IPS-18a (cell line): ENCODE measurements at regions not wholly inside any gene's neighbourhood (a gene's known extent, or its start where the extent isn't known, plus 50 kb on each side); places are given as distances from the start of the nearest gene placed in this dataset.
"Not testable (repeated sequence)": the region's sequence is repeated elsewhere in the genome, so short reads cannot be mapped to it uniquely, and the experiment has no call there.

Experiments used
- H3K27ac ChIP-seq: one replicate; pipeline ENCODE4 v1.5.1; 2013; ENCODE audit warnings: low read length
- H3K27me3 ChIP-seq: one replicate; pipeline ENCODE4 v1.6.1; 2013; ENCODE audit warnings: mild to moderate bottlenecking, low read length; ENCODE audit not compliant: control insufficient read depth, insufficient read depth
- H3K36me3 ChIP-seq: one replicate; pipeline ENCODE4 v1.6.1; 2013; ENCODE audit warnings: low read depth, low read length; ENCODE audit not compliant: control insufficient read depth
- H3K4me1 ChIP-seq: one replicate; pipeline ENCODE4 v1.6.1; 2013; ENCODE audit warnings: low read depth, low read length; ENCODE audit not compliant: control insufficient read depth
- H3K4me3 ChIP-seq: one replicate; pipeline ENCODE4 v1.5.1; 2013; ENCODE audit warnings: low read length
- H3K9ac ChIP-seq: one replicate; pipeline ENCODE4 v1.6.1; 2013; ENCODE audit warnings: mild to moderate bottlenecking, low read length, moderate library complexity
- H3K9me3 ChIP-seq: one replicate; pipeline ENCODE4 v1.6.1; 2013; ENCODE audit warnings: low read depth, low read length; ENCODE audit not compliant: control insufficient read depth

DNA sequence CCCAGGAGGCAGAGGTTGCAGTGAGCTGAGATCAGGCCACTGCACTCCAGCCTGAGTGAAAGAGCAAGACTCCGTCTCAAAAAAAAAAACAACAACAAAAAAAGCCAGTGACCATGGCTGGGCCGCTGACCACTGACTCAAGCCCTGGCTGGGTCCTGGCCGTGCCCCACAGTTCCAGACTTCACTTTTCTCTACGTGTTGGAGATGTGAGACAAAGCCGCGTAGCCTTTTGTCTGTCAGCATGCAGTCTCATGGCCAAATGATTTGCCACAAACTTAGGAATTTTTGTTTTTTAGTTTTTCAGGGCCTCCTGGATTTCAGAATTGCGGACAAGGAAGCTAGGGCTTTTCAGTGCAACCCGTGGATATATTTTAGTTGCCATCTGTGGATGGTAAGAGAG is 89.3 kb upstream of the CIBAR2 start:
- Histone ChIP-seq H3K9ac (peak overlapping the region; percentile 16), H3K27ac (peak overlapping the region; percentile 42), H3K36me3 (no peaks in the 10 kb centered on the region), H3K4me1 (peaks cover 19% of the 10 kb centered on the region), H3K4me3 (no peak overlapping the region), H3K9me3 (no peaks in the 10 kb centered on the region), H3K27me3 (no peaks in the 10 kb centered on the region)

DNA sequence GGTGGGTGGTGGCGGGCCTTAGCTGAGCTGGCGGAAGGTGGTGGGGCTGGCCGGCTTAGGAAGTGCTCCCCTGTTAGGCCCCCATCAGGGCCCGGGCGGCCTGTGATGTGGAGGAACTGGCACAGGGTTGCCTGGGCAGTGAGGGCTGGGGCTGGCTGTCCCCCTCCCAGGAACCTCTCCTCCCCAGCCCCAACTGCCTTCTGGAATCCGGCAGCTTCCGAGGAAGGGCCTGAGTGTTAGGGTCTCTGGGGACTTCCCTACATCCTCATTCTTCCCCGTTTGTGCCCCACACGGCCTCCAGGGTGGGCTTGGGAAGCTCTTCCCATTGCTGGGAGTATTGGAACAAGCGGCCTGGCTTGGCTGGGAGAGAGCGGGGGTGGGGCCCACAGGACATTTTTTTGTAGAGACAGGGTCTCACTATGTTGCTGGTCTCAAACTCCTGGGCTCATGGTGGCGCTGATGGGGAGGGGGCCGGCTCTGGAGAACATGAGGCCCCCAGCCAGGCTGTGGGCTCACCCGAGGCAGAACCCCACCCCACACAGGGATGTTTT is 89.9 kb upstream of the CIBAR2 start:
- Histone ChIP-seq H3K4me3 (no peak overlapping the region), H3K4me1 (peaks cover 23% of the 10 kb centered on the region), H3K27ac (peak overlapping the region; percentile 42), H3K36me3 (no peaks in the 10 kb centered on the region), H3K9ac (peak overlapping the region; percentile 16), H3K27me3 (no peaks in the 10 kb centered on the region), H3K9me3 (no peaks in the 10 kb centered on the region)

DNA sequence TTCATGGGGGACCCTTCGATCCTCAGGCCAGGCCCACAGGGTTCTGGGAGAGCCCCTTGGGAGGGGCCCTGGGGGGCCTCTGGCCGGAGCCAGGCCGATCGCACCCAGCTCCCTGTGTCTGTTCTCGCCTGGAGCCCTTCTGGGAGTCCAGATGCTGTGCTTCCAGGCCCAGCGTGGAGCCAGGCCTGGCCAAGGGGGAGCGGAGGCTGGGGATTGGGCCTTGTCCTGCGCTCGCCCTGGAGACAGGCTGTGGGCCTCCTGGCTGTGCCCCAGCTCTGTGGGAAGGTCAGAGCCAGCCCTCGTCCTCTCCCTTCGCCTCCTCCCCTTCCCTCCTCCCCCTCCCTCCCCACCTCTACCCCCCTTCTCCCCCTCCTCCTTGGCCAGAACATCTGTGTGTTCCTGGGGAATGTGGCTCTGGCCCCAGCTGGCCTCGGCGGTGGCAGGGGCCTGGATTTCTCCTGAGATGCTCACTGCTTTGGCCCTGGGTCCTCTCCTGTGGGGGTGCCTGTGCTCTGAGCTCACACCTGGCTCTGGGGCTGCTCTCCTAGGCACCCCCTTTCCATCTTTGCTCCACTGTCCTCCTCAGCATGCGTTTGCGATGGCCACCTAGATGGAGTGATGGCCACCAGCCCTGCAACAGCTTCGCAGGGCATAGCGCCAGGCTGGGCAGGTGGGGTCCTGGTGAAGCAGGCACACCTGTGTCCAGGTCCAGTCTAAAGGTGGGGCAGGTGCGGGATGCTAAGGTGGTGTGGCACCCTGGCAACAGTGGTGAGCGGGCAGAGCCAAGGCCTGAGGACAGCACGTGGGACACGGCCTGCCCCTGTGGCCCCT is 90.6 kb upstream of the CIBAR2 start:
- Histone ChIP-seq H3K27ac (no peak overlapping the region), H3K36me3 (no peaks in the 10 kb centered on the region), H3K27me3 (no peaks in the 10 kb centered on the region), H3K4me1 (peaks cover 30% of the 10 kb centered on the region), H3K9me3 (no peaks in the 10 kb centered on the region), H3K9ac (no peak overlapping the region), H3K4me3 (no peak overlapping the region)

DNA sequence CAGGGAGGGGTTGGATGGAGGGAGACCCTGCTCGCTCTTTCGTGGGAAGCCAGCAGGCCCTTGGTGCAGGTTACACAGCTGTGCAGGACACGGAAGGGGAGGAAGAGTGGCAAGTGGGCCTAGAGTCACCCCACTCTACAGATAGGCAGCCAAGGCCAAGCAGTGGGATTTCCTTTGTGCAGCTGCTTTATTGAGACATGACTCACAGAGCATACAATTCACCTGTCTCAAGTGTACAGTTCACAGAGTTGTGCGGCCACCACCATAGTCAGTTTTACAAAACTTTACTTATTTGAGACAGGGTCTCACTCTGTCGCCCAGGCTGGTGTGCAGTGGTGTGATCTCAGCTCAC is 91.2 kb upstream of the CIBAR2 start:
- no peak overlapping the region for H3K4me3 ChIP-seq
- H3K27me3 ChIP-seq: no peaks in the 10 kb centered on the region
- H3K4me1 ChIP-seq: peaks cover 33% of the 10 kb centered on the region
- H3K9me3 ChIP-seq: no peaks in the 10 kb centered on the region
- no peaks in the 10 kb centered on the region for H3K36me3 ChIP-seq
- H3K9ac ChIP-seq: no peak overlapping the region
- H3K27ac ChIP-seq: no peak overlapping the region

DNA sequence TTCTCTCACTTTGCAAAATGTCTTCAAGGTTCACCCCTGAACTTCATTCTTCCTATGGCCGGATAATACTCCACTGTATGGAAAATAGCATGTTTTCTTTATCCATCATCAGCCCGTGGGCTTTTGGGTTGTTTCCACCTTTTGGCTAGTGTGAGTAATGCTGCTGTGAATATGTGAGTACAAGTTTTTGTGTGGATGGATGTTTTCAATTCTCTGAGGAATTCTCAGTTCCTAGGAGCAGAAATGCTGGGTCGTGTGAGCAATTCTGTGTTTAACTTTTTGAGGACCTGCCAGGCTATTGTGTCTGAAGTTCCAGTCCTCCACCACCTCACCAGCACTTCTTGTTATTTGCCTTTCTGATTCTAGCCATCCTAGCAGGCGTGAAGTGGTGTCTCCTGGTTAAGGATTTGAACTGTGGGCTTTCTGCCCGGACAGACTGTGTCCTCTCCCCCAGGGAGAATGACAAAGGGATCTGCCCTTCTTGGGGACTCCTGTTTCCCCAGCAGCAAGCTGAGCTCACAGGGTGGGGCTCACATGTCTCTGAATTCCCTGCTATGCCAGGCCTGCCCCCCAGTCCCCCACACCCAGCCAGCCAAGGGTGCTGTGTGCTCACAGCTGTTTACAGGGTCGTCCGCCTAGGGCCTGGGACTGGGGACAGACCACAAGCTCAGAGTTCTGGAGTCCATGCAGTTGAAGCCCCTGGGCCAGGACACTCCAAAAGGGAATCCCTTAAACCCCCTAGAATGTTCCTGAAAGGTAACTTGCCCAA is 92.2 kb upstream of the CIBAR2 start:
- no peak overlapping the region for H3K27ac ChIP-seq
- no peaks in the 10 kb centered on the region for H3K36me3 ChIP-seq
- H3K4me3 ChIP-seq: no peak overlapping the region
- no peaks in the 10 kb centered on the region for H3K27me3 ChIP-seq
- peaks cover 33% of the 10 kb centered on the region for H3K4me1 ChIP-seq
- H3K9me3 ChIP-seq: no peaks in the 10 kb centered on the region
- no peak overlapping the region for H3K9ac ChIP-seq

DNA sequence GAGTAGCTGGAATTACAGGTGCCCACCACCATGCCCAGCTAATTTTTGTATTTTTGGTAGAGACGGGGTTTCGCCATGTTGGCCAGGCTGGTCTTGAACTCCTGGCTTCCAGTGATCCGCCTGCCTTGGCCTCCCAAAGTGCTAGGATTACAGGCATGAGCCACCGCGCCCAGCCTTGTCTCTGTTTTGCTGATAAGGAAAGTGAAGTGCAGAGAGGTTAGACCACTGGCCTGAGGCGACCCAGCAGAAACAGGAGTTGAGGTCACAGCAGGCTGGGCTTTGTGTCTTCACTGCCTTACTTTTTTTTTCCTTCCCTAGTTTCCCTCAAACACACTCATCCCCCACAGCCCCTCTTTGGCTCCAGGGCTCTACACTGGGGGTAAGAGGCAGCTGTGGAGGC is 93.0 kb upstream of the CIBAR2 start:
- not testable (repeated sequence) for H3K9me3 ChIP-seq, H3K36me3 ChIP-seq, H3K27me3 ChIP-seq, H3K4me3 ChIP-seq, H3K27ac ChIP-seq, H3K9ac ChIP-seq
- H3K4me1 ChIP-seq: peaks cover 37% of the 10 kb centered on the region

DNA sequence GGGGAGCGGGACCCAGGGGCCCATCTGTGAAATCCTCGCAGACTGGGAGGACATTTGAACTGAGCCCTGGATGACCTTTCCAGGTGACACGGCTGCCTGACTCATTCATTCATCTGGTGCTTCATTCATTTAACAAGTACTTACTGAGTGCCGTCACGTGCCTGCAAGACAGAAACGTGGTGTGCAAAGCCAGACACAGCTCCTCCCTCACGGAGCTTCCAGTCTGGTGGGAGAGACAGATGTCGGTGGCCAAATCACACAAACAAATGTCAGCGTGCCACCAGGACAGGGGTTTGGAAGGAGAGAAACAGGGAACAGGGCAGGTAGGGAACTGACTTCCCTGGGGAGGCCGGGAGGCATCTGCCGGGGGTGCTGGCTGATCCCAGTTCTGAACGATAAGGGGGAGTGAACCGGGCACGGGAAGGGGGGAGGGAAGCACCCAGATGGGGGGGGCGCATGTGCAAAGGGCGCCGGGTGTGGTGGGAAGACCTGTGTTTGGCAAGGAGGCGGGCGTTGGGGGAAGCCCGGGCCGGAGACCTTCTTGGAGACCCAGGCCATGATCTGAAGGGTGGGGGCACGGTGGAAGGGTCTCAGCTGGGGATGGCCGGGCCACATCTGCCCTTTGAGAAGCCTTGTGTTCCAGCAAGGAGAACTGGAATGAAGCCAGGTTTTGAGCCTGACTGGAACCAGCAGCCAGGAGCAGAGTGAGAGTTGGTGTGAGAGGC is 93.6 kb upstream of the CIBAR2 start:
- H3K27ac ChIP-seq: no peak overlapping the region
- no peaks in the 10 kb centered on the region for H3K27me3 ChIP-seq
- H3K36me3 ChIP-seq: no peaks in the 10 kb centered on the region
- no peak overlapping the region for H3K9ac ChIP-seq
- H3K4me3 ChIP-seq: no peak overlapping the region
- peaks cover 37% of the 10 kb centered on the region for H3K4me1 ChIP-seq
- H3K9me3 ChIP-seq: no peaks in the 10 kb centered on the region

DNA sequence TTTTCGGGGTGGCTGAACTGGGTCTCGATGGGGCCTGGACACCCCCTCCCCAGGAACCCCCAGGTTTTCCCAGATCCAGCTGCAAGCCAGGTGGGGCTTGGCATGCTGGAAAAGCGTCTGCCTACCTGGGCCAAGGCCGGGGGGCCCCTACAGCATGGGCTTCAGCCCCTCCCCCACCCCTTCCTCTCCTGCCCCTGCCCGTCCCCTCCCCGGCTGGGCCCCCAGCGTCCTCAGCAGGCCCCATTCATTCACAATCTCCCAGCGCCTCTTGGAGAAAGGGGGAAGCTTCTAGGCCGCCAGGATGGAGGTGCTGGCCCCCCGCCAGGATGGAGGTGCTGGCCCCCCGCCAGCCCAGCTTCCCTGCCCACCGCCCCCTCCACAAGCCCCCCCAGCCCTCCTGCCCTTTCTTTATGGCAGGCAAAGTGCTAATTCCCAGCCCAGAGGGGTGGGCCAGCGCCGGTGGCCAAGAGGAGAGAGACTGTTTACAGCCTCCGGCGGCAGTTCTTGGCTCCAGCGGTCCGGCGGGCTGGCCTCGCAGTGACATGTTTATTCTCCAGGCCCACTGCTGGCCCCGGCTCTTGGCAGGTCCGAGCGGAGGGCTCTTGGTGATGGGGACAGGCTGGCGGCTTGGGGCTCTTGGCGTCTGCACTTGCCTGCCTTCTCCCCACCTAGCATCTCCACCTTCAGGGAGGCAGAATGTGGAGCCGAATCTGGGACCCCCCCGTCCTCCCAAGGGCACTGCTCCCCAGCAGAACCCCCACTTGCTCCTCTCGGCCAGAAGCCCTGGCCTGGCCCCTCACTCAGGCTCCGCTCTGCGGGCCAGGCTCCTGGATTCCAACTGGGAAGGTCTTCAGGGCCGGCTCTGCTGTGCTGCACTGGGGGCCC is 94.4 kb upstream of the CIBAR2 start:
- no peak overlapping the region for H3K4me3 ChIP-seq
- peaks cover 33% of the 10 kb centered on the region for H3K4me1 ChIP-seq

DNA sequence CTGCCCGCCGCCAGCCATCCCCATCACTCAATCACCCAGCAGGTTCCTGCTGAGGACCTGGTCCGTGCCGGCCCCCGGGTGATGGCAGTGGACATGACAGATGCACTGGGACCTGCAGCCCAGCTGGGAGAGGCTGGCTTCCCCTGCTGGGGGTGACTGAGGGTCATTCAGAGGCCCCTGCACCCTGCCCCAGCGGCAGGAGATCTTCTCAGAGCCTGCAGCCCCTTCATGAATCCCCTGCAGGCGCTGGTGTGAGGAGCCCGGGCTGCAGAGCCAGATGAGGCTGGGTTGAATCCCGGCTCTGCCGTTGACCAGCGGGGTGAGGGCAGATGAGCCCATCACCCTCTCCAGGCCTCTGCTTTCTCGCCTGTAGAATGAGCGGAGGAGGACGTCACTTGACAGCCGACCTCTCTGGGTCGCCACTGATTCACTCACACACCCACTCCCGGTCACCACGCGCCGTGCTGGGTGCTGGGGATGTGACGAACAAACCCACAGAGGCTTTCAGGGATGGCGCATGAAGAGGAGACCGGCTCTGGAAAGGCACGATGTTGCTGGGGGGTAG is 95.2 kb upstream of the CIBAR2 start:
- Histone ChIP-seq H3K27ac (no peak overlapping the region), H3K4me1 (peaks cover 26% of the 10 kb centered on the region), H3K9ac (no peak overlapping the region), H3K27me3 (no peaks in the 10 kb centered on the region), H3K36me3 (no peaks in the 10 kb centered on the region), H3K9me3 (no peaks in the 10 kb centered on the region), H3K4me3 (no peak overlapping the region)

More for the DNA sequence above, 94.4 kb upstream of the CIBAR2 start:
- H3K27ac ChIP-seq: no peak overlapping the region
- no peaks in the 10 kb centered on the region for H3K9me3 ChIP-seq
- no peaks in the 10 kb centered on the region for H3K36me3 ChIP-seq
- H3K9ac ChIP-seq: no peak overlapping the region
- H3K27me3 ChIP-seq: no peaks in the 10 kb centered on the region

DNA sequence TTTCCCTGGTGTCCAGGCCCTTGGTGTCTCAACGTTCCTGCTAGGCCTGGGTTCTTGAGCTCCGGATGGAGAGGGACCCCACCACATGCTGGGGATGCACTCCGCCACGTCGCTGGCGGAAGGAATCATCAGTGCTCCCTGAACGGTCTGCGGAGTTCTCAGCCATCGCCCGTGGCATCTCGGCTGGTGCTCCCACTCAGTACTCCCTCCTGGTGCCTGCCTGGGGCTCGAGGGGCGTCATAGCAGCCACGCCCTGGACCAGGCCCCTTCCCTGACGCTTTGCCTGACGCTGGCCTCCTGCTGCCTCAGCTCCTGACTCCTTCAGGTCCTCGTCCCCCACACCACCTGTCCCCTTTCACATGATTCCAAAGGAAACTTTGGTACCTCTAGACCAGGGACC is 95.9 kb upstream of the CIBAR2 start:
- no peak overlapping the region for H3K4me3 ChIP-seq
- H3K9me3 ChIP-seq: no peaks in the 10 kb centered on the region
- H3K9ac ChIP-seq: no peak overlapping the region
- H3K27me3 ChIP-seq: no peaks in the 10 kb centered on the region
- no peaks in the 10 kb centered on the region for H3K36me3 ChIP-seq
- H3K27ac ChIP-seq: no peak overlapping the region
- peaks cover 24% of the 10 kb centered on the region for H3K4me1 ChIP-seq
